ENCODE measurements at regions not wholly inside any gene's neighbourhood (a gene's known extent, or its start where the extent isn't known, plus 50 kb on each side); places are given as distances from the start of the nearest gene placed in this dataset.

GRCh38 chr22:47612311-47612910, 850.0 kb downstream of the TBC1D22A start:
- H3K27me3 ChIP-seq, result no peaks in the 10 kb centered on the region
- WGBS, 4 donors, result 60 to 78% (median 73%) methylated on average over 15 to 17 of the region's 17 CpGs
- H3K4me1 ChIP-seq (replicated peaks in 1 of 2), result no peaks in the 10 kb centered on the region
- H3K36me3 ChIP-seq (replicated peaks in 1 of 2), result no peaks in the 10 kb centered on the region
- H3K4me3 ChIP-seq, result no peak overlapping the region
- intact Hi-C loops (cut with DNase I), result no loop called here
- H3K9me3 ChIP-seq (replicated peaks in 1 of 3), result no peaks in the 10 kb centered on the region
- DNase-seq, result no peak
- no peak for TF ChIP-seq CTCF (IDR thresholded peaks at IDR 0.05)
- no peak for TF ChIP-seq POLR2A (IDR thresholded peaks at IDR 0.05)
- H3K27ac ChIP-seq, result no peak overlapping the region

GRCh38 chr22:47610764-47611163, 848.3 kb downstream of the TBC1D22A start:
- 90 to 96% (median 94%) methylated on average over 9 of the region's 9 CpGs for WGBS, 4 donors
- no peaks in the 10 kb centered on the region for H3K4me1 ChIP-seq (replicated peaks in 1 of 2)
- no peak overlapping the region for H3K4me3 ChIP-seq
- H3K9me3 ChIP-seq (replicated peaks in 1 of 3), result no peaks in the 10 kb centered on the region
- intact Hi-C loops (cut with DNase I), result no loop called here
- no peak for DNase-seq
- no peak overlapping the region for H3K27ac ChIP-seq
- H3K36me3 ChIP-seq (replicated peaks in 1 of 2), result no peaks in the 10 kb centered on the region
- TF ChIP-seq POLR2A (IDR thresholded peaks at IDR 0.05), result no peak
- TF ChIP-seq CTCF (IDR thresholded peaks at IDR 0.05), result no peak
- no peaks in the 10 kb centered on the region for H3K27me3 ChIP-seq

- H3K4me3 ChIP-seq, result no peak overlapping the region
- TF ChIP-seq CTCF (IDR thresholded peaks at IDR 0.05) (no peak), POLR2A (IDR thresholded peaks at IDR 0.05) (no peak)
- no peaks in the 10 kb centered on the region for H3K36me3 ChIP-seq (replicated peaks in 1 of 2)
- no peak for DNase-seq
- H3K27me3 ChIP-seq, result no peaks in the 10 kb centered on the region
- no peaks in the 10 kb centered on the region for H3K9me3 ChIP-seq (replicated peaks in 1 of 3)
- no peaks in the 10 kb centered on the region for H3K4me1 ChIP-seq (replicated peaks in 1 of 2)
- WGBS, 4 donors, result 17 to 88% (median 84%) methylated on average over 1 to 12 of the region's 12 CpGs
- intact Hi-C loops (cut with DNase I), result no loop called here
- H3K27ac ChIP-seq, result no peak overlapping the region
These were observed 847.8 kb downstream of the TBC1D22A start for GRCh38 chr22:47610281-47610680.

- no peaks in the 10 kb centered on the region for H3K9me3 ChIP-seq (replicated peaks in 1 of 3)
- no peak for TF ChIP-seq POLR2A (IDR thresholded peaks at IDR 0.05)
- TF ChIP-seq CTCF (IDR thresholded peaks at IDR 0.05), result no peak
- no peaks in the 10 kb centered on the region for H3K27me3 ChIP-seq
- DNase-seq, result no peak
- H3K4me1 ChIP-seq (replicated peaks in 1 of 2), result no peaks in the 10 kb centered on the region
- intact Hi-C loops (cut with DNase I), result no loop called here
- no peaks in the 10 kb centered on the region for H3K36me3 ChIP-seq (replicated peaks in 1 of 2)
- H3K4me3 ChIP-seq, result no peak overlapping the region
- WGBS, 4 donors, result 62 to 86% (median 70%) methylated on average over 12 to 13 of the region's 13 CpGs
- H3K27ac ChIP-seq, result no peak overlapping the region
These were observed 847.2 kb downstream of the TBC1D22A start for GRCh38 chr22:47609653-47610052.

Data from adrenal gland (tissue), 9 donors.